GM21381 (cell line): ENCODE measurements at regions not wholly inside any gene's neighbourhood (a gene's known extent, or its start where the extent isn't known, plus 50 kb on each side); places are given as distances from the start of the nearest gene placed in this dataset.
"Not testable (repeated sequence)": the region's sequence is repeated elsewhere in the genome, so short reads cannot be mapped to it uniquely, and the experiment has no call there.

Experiments used
- ATAC-seq: cut with Tn5 transposase; IDR thresholded peaks from one replicate; pipeline ENCODE4 v1.9.1; 2021; ENCODE audit warnings: mild to moderate bottlenecking, moderate library complexity; ENCODE audit not compliant: unreplicated experiment

DNA sequence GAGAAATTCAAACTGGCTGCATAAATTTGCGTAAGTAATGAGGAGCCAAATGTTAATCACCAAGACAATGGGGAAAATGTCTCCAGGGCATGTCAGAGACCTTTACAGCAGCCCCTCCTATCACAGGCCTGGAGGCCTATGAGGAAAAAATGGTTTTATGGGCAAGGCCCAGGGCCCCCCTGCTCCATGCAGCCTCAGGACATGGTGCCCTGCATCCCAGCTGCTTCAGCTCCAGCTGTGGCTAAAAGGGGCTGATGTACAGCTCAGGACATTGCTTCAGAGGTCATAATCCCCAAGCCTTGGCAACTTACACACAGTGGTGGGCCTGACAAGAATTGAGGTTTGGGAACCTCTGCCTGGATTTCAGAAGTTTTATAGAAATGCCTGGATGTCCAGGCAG lies 126.2 kb upstream of the TGFBR2 start:
- ATAC-seq: not testable (repeated sequence)

GRCh38 chr3:30480587-30480986 lies 125.8 kb upstream of the TGFBR2 start:
- ATAC-seq: no peak

DNA sequence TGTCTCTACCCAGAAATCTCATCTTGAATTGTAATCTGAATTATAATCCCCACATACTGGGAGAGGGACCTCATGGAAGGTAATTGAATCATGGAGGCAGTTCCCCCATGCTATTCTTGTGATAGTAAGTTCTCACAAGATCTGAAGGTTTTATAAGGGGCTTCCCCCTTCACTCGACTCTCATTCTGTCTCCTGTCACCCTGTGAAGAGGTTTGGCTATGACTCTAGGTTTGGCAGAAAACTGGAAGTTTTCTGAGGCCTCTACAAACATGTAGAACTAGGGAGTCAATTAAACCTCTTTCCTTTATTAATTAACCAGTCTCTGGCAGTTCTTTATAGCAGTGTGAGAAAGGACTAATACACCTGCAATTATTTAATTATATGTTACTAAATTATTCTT lies 125.2 kb upstream of the TGFBR2 start:
- ATAC-seq: no peak

- not testable (repeated sequence) for ATAC-seq
Measured at GRCh38 chr3:30484229-30484628, 122.2 kb upstream of the TGFBR2 start.

GRCh38 chr3:30486368-30486767 lies 120.0 kb upstream of the TGFBR2 start:
- no peak for ATAC-seq

- no peak for ATAC-seq
Measured at GRCh38 chr3:30488070-30488756, 118.2 kb upstream of the TGFBR2 start.

GRCh38 chr3:30492322-30493192 lies 113.8 kb upstream of the TGFBR2 start:
- no peak for ATAC-seq

- no peak for ATAC-seq
Measured at GRCh38 chr3:30493911-30494311, 112.5 kb upstream of the TGFBR2 start.

DNA sequence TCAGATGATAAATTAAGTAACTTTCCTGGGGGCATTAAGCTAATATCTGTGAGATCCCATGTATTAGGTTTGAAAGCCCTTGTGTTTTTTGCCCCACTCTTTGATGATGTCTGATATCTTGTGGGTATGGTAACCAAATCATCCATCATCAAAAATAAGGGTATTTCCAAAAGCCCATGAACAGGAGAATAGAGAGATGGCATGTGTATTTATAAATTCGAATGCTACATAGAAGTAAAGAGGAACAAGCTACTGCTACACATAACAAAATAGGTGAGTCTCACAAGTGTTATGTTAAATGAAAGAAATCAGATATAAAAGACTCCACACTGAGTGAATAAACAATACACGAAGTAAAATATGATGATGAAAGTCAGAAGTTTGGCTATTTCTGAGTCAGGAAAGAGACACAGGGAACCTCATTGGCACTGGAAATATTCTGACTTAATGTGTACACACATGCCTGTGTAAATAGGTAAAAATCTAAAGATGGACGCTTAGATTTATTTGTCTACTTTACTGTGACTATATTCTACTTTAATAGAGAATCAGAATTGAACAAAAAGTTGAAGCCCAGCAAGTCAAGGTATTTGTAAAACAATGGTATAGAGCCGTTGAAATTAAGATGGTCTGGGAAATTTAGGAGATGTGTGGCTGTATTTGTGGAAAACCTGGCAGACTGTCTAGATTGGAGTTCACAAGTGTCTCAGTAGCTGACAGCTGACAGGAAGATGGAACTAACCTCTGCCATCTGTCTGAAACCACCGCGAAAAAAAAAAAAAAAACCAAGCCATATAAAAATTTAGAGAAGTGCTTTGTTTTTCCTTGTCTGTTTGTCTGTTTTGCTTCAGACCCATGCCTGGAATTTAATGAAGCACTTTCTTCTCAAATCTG lies 111.0 kb upstream of the TGFBR2 start:
- no peak for ATAC-seq

DNA sequence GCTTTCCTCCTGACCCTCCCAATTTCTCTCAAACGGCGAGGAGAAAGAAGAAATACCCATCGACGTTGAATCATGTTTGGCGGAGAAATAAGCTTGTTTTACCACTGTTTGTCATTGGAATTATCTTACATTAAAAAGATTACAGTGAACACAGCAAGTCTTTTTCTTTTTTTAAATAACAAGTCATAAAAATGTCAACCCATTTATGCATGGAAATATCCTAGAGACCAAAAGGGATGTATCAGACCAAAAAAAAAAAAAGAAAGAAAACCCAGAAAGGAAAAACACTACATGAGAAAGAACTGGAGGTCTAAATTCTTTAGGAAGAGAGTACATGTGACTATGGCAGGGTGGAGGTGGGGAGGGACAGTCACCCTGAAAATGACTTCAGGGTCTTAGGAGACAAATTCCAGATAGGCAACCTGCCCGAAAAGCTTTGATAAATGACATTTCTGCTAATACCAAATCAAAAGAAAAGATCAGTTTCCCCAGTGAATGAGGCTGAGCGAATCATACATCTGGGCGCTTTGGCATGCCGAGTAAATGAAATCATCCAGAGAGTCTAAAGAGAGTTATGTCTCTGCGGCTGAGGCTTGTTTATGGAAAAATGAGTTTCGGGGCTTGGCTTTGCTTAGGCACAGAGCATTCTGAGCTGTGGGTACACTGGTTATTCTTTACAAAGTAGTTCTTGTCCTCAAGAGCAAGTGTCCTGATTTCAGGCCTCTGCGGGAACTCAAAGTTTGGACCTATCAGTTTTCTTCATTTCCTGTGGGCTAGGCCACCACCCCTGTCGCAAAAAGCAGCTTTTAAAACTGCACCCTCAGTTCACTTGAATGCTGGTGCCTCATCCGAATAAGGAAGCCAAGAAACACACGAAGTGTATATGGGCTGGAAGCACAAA lies 110.1 kb upstream of the TGFBR2 start:
- no peak for ATAC-seq

- no peak for ATAC-seq
Measured at GRCh38 chr3:30498587-30498967, 107.8 kb upstream of the TGFBR2 start.

- ATAC-seq: peak; percentile 93
Measured at GRCh38 chr3:30500666-30501399, 105.6 kb upstream of the TGFBR2 start.

DNA sequence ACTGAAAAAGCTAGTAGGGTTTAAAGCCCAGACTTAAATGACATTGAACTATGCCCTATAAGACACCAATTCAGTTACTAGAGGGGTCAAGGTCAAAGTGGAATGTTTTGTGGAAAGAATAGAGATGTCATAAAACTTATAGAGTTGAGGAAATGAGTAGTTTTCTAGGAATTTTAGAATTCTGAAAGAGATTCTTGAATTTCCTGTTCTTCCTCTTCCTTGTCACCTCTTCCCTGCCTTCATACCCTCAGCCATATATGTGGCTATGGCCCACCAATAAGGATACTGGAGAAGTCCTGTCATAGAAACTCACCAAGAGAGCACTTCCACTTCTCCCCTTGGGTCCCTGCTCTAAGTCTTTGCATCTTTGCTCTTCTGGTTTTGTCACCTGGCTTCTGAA lies 104.9 kb upstream of the TGFBR2 start:
- ATAC-seq: no peak

- ATAC-seq: no peak
Measured at GRCh38 chr3:30502051-30502741, 104.2 kb upstream of the TGFBR2 start.

DNA sequence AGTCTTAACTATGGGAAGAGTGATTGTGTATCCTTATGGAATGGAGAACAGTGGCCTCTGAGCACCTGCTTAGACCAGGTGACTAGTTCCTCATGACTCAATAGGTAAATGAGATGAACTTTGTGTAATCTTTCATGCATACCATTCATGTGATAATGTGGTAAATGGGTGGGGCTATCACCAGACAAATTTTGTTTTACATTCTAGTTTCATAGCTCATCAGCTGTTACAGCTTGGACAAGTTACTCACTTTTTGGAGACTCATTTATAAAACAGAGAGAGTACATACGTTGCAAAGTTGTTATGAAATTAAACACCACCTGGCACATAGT lies 103.7 kb upstream of the TGFBR2 start:
- ATAC-seq: peak; percentile 40

DNA sequence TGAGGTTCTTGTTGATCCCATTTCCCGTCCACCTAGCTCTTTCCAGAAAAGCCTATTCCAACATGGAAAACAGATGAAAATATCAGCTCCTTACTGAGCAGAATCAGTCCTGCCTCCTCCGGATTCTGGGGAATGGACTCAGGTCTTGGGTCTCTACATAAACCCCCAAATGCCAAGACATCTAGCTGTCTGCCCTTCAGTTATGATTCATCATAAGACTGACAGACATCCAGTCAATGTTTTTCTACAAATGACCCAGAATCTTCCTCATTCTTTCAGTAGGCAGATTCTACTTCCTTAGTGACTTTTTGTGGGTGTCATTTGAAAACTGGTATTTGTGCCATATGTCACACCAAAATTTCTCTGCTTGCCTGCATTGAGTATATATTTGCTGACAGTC lies 103.0 kb upstream of the TGFBR2 start:
- no peak for ATAC-seq

DNA sequence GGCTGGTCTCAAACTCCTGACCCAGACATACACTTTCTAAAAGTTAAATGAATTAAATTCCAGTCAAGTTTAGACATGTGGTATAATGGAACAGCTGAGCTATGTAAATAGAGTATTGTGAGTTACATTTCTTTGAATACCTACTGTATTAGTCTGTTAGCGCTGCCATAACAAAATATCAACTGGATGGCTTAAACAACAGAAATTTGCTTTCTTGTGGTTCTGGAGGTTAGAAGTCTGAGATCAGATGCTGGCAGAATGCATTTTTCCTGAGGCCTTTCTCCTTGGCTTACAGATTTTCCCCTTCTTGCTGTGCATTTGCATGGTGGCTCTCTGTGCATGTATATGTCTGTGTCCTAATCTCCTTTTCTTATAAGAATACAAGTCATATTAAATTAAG lies 101.5 kb upstream of the TGFBR2 start:
- ATAC-seq: no peak

DNA sequence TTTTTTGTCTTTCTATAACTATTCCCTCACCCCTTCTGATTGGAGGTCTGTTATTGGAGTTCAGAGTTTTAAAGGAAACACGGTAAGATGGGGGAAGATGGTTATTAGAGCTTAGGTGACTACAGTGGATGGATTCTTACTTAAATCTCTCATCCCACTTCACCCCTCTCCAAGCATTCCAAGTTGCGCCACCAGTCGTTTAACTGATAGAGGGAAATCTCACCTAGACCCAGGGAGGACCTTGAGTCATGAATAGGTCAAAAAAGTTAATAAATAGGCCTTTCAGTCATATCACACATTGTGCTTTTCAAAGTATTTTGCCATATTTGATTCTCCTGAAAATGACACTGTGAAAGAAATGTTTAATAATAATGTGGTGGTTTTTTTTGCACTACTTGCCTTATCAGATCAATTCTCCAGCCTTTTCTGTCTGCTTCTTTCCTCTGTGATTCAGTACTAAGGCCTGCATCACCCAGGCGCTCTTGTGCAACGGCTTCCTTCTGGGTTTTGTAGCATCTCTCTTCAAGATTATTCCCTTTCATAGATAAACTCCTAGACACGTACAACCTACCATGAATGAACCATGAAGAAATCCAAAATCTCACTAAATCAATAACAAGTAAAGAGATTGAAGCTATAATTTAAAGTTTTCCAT lies 100.4 kb upstream of the TGFBR2 start:
- no peak for ATAC-seq

- ATAC-seq: no peak
Measured at GRCh38 chr3:30508339-30508738, 98.1 kb upstream of the TGFBR2 start.
